ENCODE measurements at regions not wholly inside any gene's neighbourhood (a gene's known extent, or its start where the extent isn't known, plus 50 kb on each side); places are given as distances from the start of the nearest gene placed in this dataset.
"Not testable (repeated sequence)": the region's sequence is repeated elsewhere in the genome, so short reads cannot be mapped to it uniquely, and the experiment has no call there.

- DNase-seq: peak; percentile 17
Observed at GRCh38 chr21:23853796-23854379, 1753.4 kb downstream of the MRPL39 start.

GRCh38 chr21:23837564-23837963, 1769.7 kb downstream of the MRPL39 start:
- DNase-seq: no peak

DNA sequence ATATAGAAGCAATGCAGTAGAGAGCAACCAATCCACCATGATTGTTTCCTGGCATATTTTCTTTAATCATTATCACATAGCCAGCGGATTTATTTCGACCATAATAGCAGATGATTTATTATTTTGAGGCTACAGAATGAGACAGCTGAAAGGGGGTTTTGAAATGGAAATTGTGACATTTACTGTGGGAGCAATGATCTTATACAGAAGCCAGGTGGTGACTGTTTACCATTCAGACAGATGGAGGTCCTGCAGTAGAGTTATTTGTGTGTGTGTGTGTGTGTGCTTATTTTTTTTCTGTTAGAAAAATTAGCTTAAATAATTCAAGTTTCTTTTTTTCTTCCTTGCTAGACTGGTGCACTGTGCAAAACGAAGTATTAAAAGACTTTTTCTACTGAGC, 1784.5 kb downstream of the MRPL39 start:
- no peak for DNase-seq

- DNase-seq: no peak
Observed at GRCh38 chr21:23817337-23817736, 1789.9 kb downstream of the MRPL39 start.

DNA sequence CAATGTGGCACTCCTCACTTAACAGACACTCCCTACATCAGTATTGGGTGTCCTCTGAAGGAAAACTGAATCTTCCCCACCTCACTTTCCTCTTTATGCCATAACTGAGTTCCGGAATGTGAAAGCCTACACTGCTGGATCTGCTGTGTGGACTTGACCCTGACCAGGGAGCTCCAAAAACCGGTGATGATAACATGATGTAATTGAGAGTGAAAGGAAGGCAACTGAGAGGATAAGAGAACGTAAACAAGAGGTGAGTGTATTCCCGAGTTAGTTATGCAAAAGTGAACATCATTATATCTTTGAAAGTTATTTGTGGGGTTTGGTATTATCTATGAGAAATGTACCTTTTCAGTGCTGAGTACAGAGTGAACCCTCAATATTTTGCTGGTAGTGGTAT, 1794.8 kb downstream of the MRPL39 start:
- no peak for DNase-seq

DNA sequence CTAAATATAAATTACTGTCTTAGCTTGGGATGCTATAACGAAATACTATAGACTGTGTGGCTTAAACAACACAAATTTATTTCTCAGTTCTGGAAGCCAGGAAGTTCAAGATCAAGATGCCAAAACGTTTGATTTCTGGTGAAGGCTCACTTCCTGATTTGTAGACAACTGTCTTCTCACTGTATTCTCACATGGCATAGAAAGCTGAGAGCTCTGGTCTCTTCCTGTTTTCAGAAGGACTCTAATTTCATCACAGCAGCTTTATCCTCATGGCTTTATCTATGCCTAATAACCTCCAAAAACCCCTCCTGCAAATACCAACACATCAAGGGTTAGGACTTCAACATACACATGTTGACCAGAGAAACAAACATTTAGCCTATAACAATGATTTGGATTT, 1795.5 kb downstream of the MRPL39 start:
- DNase-seq: no peak

DNA sequence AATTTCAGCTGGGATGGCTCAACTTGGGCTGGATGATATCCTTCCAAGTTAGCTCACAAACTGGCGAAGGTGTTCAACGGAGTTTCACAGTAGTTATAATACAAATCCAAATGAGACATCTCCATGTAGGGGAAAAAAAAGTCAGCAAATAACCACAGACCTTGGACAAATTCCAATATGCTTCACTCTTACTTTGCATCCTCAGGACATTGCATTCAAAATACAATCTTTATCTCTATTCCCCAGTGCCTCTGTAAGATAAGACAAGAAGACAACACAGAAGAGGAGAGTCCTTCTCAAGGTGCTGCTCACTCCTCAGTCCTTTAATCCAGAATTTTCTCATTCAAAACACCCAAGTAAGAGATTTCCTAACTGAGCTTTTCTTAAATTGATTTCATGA, 1797.7 kb downstream of the MRPL39 start:
- no peak for DNase-seq

DNA sequence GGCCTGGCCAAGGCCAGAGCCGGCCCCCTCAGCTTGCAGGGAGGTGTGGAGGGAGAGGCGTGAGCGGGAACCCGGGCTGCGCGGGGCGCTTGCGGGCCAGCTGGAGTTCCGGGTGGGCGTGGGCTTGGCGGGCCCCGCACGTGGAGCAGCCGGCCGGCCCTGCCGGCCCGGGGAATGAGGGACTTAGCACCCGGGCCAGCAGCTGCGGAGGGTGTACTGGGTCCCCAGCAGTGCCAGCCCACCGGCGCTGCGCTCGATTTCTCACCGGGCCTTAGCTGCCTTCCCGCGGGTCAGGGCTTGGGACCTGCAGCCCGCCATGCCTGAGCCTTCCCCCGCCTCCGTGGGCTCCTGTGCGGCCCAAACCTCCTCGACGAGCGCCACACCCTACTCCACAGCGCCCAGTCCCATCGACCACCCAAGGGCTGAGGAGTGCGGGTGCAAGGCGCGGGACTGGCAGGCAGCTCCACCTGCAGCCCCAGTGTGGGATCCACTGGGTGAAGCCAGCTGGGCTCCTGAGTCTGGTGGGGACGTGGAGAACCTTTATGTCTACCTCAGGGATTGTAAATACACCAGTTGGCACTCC, 1800.2 kb downstream of the MRPL39 start:
- not testable (repeated sequence) for DNase-seq

DNA sequence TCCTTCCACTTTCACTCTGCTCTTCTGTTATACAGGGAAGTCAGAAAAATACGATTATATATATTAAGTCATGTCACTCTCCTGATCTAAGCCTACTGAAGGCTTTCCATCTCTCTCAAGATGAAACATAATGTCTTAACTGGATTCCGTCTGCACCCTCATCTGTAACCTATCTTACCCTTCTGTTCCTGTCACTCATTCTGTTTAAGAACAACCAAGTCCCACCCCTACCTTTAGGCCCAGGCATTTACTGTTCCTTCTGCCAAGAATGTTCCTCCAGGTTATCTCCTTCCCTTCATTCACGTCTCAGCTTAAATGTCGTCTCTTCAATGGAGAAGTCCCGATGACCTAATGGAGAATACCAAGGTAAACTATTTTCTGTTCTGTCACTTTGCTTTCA, 1802.4 kb downstream of the MRPL39 start:
- no peak for DNase-seq

GRCh38 chr21:23801292-23801691, 1806.0 kb downstream of the MRPL39 start:
- peak; percentile 2 for DNase-seq

DNA sequence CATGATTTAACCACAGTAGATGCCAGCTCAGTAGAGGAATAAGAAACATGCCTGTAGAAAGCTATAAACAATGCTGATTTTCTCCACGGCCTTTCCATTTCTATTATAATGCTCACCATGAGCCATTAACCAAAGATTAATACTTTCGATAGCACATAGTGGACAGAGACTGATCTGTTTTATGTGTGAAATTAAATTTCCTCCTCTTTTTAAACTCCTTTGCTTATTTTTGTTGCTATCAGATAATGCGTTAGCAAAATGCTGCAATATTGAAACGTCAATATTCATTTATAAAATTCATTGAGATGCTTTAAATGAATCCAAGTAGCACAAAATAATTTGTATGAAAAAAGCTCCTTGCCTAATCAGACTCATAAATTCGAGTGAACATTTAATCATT, 1807.9 kb downstream of the MRPL39 start:
- no peak for DNase-seq

DNA sequence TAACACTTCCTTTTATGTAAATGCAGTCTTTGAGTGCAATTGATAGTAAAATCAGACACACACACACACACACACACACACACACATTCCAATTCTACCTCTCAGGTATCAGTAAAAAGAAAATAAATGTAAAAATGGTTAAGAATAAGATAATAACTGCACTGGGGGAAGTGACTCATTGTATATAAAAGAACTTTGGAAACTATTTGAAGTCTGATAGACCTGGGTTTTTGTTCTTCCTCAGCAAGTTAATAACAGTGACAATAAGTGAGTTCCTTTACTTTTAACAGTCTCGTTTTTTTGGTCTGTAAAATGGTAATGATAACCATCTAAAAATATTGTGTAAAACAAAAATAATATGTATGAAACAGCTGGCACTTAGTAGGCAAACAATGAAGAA, 1815.0 kb downstream of the MRPL39 start:
- no peak for DNase-seq

- DNase-seq: no peak
Observed at GRCh38 chr21:23789864-23790263, 1817.4 kb downstream of the MRPL39 start.

- no peak for DNase-seq
Observed at GRCh38 chr21:23780326-23780725, 1827.0 kb downstream of the MRPL39 start.

DNA sequence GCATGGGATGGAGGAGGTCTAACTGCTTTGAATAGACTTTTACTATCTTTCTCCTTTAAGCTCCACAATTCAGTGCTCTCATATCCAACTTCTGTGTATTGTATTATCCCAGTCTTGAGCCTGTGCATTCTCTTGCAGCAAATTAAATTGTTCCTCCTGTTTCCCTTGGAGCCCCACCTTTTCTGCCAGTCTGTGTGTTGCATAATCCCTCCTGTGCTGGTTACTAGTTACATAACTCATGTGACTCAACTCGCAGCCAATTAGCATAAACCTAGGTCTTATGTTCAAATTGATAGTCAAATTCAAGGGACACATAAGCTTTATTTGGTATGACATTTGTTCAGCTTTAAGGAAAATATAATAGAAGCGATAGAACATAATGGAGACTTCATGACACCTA, 1863.5 kb downstream of the MRPL39 start:
- DNase-seq: no peak

GRCh38 chr21:23740463-23740862, 1866.8 kb downstream of the MRPL39 start:
- DNase-seq: no peak

- DNase-seq: no peak
Observed at GRCh38 chr21:23732776-23733175, 1874.5 kb downstream of the MRPL39 start.

GRCh38 chr21:23729331-23729730, 1878.0 kb downstream of the MRPL39 start:
- no peak for DNase-seq

GRCh38 chr21:23725576-23725975, 1881.7 kb downstream of the MRPL39 start:
- DNase-seq: peak; percentile 1

DNA sequence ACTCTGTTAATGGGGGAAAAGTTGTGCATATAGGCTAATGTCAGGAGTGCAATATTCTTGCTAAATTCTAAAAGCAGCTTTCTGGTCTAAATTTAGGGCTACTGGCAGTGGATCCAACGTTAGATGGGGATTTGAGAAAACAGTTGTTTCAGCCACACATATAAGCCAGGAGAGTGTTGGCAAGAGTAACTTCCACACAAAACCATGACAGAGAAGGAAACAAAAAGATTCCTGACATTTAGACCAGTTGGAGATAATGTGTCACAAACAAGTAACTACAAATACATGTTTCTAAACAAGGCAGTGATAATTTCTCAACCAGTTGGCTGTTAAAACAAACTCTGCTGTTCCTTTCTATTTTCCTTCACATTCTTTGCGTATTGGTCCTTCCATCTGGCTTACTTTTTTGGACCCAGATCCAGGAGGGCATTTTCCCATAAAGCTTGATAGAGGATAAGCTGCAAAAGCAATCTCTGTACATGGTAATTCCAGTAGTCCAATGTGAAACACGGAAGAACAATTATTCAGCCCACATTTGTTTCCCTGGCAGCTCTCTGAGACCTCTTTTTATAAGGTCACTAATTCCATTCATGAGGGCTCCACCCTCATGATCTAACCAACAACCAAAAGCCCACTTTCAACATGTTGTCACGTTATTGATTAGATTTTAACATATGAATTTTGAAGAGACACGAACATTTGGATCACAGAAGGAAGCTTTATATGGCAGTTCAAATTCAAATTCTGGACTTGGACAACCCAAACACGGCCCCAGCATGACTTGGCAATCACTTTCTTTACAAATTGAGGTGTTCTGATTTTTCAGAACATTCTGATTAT, 1888.6 kb downstream of the MRPL39 start:
- DNase-seq: no peak

DNA sequence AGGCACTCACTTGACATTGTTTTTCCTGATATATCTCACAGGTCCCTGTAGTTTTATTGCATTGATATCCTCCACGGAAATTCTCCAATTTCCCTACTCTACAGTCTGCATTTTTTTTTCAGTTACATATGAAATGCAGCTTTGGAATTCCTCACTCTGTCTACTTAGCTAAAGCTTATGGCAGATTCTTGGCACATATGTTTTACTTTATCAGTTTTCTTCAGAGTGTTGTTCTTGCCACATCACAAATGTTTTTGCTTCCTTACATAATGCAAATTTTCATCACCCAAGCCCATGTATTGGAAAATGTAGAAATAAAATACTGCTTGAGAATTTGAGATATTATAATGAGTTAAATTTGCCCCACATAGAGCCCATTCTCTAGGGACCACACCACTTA, 1895.1 kb downstream of the MRPL39 start:
- no peak for DNase-seq

- no peak for DNase-seq
Observed at GRCh38 chr21:23706431-23706830, 1900.8 kb downstream of the MRPL39 start.

GRCh38 chr21:23699402-23699801, 1907.9 kb downstream of the MRPL39 start:
- DNase-seq: no peak

- DNase-seq: no peak
Observed at GRCh38 chr21:23698619-23699018, 1908.7 kb downstream of the MRPL39 start.
